Breast epithelium (tissue), 4 donors: ENCODE measurements at regions not wholly inside any gene's neighbourhood (a gene's known extent, or its start where the extent isn't known, plus 50 kb on each side); places are given as distances from the start of the nearest gene placed in this dataset.

Experiments used
- DNase-seq, 2 donors: peaks; one replicate each; pipeline ENCODE4 v3.0.0-alpha.2; 2019; ENCODE audit warnings: low spot score in 2 of 2
- H3K27ac ChIP-seq, 2 donors: fragments of 200-600 bp; sonication (generic) in 1 of 2; one replicate each; pipeline ENCODE4 v1.5.1; 2016 to 2019; ENCODE audit warnings: mild to moderate bottlenecking in 1 of 2
- H3K27me3 ChIP-seq, 2 donors: fragments of 200-600 bp; sonication (generic) in 1 of 2; one replicate each; pipeline versions ENCODE4 v1.5.1 to v1.6.0; 2017 to 2019; ENCODE audit warnings: control low read depth in 1 of 2, mild to moderate bottlenecking in 1 of 2
- H3K36me3 ChIP-seq: fragments of 200-600 bp; one replicate; pipeline ENCODE4 v1.5.1; 2019
- H3K4me1 ChIP-seq, 2 donors: fragments of 200-600 bp; sonication (generic); one replicate each; pipeline ENCODE4 v1.5.1; 2016 to 2019; ENCODE audit warnings: control low read depth in 1 of 2
- H3K4me3 ChIP-seq, 3 donors: fragments of 200-600 bp; sonication (generic); 1 replicate in 2 of 3; 2 replicates in 1 of 3; pipeline ENCODE4 v1.5.1; 2016 to 2019; ENCODE audit warnings: mild to moderate bottlenecking in 3 of 3, moderate library complexity in 2 of 3
- H3K9me3 ChIP-seq, 2 donors: fragments of 200-600 bp; sonication (generic) in 1 of 2; one replicate each; pipeline ENCODE4 v1.5.1; 2016 to 2019; ENCODE audit warnings: control low read depth in 1 of 2
- POLR2A ChIP-seq: fragments of 450-650 bp; IDR thresholded peaks from one replicate; pipeline ENCODE4 v1.6.1; 2016; ENCODE audit warnings: antibody characterized with exemption, mild to moderate bottlenecking, moderate library complexity
- POLR2AphosphoS5 ChIP-seq, 3 donors: sonication (generic); formaldehyde crosslinking; IDR thresholded peaks; one replicate each; pipeline ENCODE4 v1.6.1; 2017; ENCODE audit warnings: antibody characterized with exemption in 3 of 3
- intact Hi-C: fragments of 100-400 bp; cut with DNase I; formaldehyde crosslinking; loops from one replicate; pipeline ENCODE4 v1.15.1; 2023; ENCODE audit warnings: low total_unique reads
- TF ChIP-seq, protein P1 (sequence below), 3 donors: fragments of 450-650 bp; IDR thresholded peaks; one replicate each; pipeline ENCODE4 v1.5.1; 2016 to 2017; ENCODE audit warnings: antibody characterized with exemption in 3 of 3, mild to moderate bottlenecking in 3 of 3, moderate library complexity in 3 of 3

- Histone ChIP-seq H3K4me1 (no peaks in the 10 kb centered on the region), H3K9me3 (no peaks in the 10 kb centered on the region), H3K4me3 (no peak overlapping the region), H3K36me3 (no peaks in the 10 kb centered on the region), H3K27ac (no peak overlapping the region), H3K27me3 (no peaks in the 10 kb centered on the region)
- DNase-seq, result no peak
- TF ChIP-seq POLR2AphosphoS5 (IDR thresholded peaks at IDR 0.05) (no peak), POLR2A (no peak)
- TF ChIP-seq, protein P1, sequence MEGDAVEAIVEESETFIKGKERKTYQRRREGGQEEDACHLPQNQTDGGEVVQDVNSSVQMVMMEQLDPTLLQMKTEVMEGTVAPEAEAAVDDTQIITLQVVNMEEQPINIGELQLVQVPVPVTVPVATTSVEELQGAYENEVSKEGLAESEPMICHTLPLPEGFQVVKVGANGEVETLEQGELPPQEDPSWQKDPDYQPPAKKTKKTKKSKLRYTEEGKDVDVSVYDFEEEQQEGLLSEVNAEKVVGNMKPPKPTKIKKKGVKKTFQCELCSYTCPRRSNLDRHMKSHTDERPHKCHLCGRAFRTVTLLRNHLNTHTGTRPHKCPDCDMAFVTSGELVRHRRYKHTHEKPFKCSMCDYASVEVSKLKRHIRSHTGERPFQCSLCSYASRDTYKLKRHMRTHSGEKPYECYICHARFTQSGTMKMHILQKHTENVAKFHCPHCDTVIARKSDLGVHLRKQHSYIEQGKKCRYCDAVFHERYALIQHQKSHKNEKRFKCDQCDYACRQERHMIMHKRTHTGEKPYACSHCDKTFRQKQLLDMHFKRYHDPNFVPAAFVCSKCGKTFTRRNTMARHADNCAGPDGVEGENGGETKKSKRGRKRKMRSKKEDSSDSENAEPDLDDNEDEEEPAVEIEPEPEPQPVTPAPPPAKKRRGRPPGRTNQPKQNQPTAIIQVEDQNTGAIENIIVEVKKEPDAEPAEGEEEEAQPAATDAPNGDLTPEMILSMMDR (IDR thresholded peaks at IDR 0.05), result no peak
- intact Hi-C loops, result no loop called here
Measured at GRCh38 chr1:184810735-184811343, 56.2 kb upstream of the EDEM3 start.

- TF ChIP-seq, protein P1 (IDR thresholded peaks at IDR 0.05), result no peak
- no peak for TF ChIP-seq POLR2AphosphoS5 (IDR thresholded peaks at IDR 0.05)
- TF ChIP-seq POLR2A, result no peak
- Histone ChIP-seq H3K4me3 (no peak overlapping the region), H3K27me3 (no peaks in the 10 kb centered on the region), H3K27ac (peak overlapping the region in 1 of 2 donors; percentile 23), H3K9me3 (no peaks in the 10 kb centered on the region), H3K4me1 (no peaks in the 10 kb centered on the region), H3K36me3 (no peaks in the 10 kb centered on the region)
- no peak for DNase-seq
- intact Hi-C loops, result no loop called here
Measured at GRCh38 chr1:184806296-184806721, 51.7 kb upstream of the EDEM3 start.

- Histone ChIP-seq H3K27ac (peak overlapping the region in 1 of 2 donors; percentile 23), H3K27me3 (no peaks in the 10 kb centered on the region), H3K4me3 (no peak overlapping the region), H3K9me3 (no peaks in the 10 kb centered on the region), H3K4me1 (no peaks in the 10 kb centered on the region), H3K36me3 (no peaks in the 10 kb centered on the region)
- DNase-seq, result peak; percentile 87 to 91
- TF ChIP-seq, protein P1 (IDR thresholded peaks at IDR 0.05), result peak; percentile 84 to 97 (median 94)
- TF ChIP-seq POLR2AphosphoS5 (IDR thresholded peaks at IDR 0.05), result peak in 2 of 3 donors; percentile 30 to 31
- TF ChIP-seq POLR2A, result no peak
- intact Hi-C loops, result no loop called here
Measured at GRCh38 chr1:184805667-184806295, 51.1 kb upstream of the EDEM3 start.
